GM18861 (cell line): ENCODE measurements at regions not wholly inside any gene's neighbourhood (a gene's known extent, or its start where the extent isn't known, plus 50 kb on each side); places are given as distances from the start of the nearest gene placed in this dataset.
"Not testable (repeated sequence)": the region's sequence is repeated elsewhere in the genome, so short reads cannot be mapped to it uniquely, and the experiment has no call there.

ENCODE experiments used
- ATAC-seq: cut with Tn5 transposase; IDR thresholded peaks from one replicate; pipeline ENCODE4 v1.9.1; 2021; ENCODE audit not compliant: unreplicated experiment

- no peak for ATAC-seq
Measured at GRCh38 chr12:11446372-11446771, 51.0 kb upstream of the PRB2 start.

- no peak for ATAC-seq
Measured at GRCh38 chr12:11457996-11458645, 62.8 kb upstream of the PRB2 start.

GRCh38 chr12:11460343-11461023 lies 65.1 kb upstream of the PRB2 start:
- no peak for ATAC-seq

- ATAC-seq, result no peak
Measured at GRCh38 chr12:11461433-11461832, 66.1 kb upstream of the PRB2 start.

- ATAC-seq, result no peak
Measured at GRCh38 chr12:11477110-11477509, 81.7 kb upstream of the PRB2 start.

- no peak for ATAC-seq
Measured at GRCh38 chr12:11482955-11483354, 87.6 kb upstream of the PRB2 start.

GRCh38 chr12:11486623-11487444 lies 91.5 kb upstream of the PRB2 start:
- ATAC-seq, result peak; percentile 78

GRCh38 chr12:11496157-11496851 lies 100.9 kb upstream of the PRB2 start:
- no peak for ATAC-seq

GRCh38 chr12:11497438-11497837 lies 102.1 kb upstream of the PRB2 start:
- no peak for ATAC-seq

GRCh38 chr12:11497995-11498394 lies 102.6 kb upstream of the PRB2 start:
- peak; percentile 80 for ATAC-seq

GRCh38 chr12:11498574-11498973 lies 103.2 kb upstream of the PRB2 start:
- ATAC-seq, result not testable (repeated sequence)

- no peak for ATAC-seq
Measured at GRCh38 chr12:11499806-11500187, 104.4 kb upstream of the PRB2 start.

GRCh38 chr12:11500188-11500860 lies 105.0 kb upstream of the PRB2 start:
- ATAC-seq, result no peak

- no peak for ATAC-seq
Measured at GRCh38 chr12:11500861-11501230, 105.5 kb upstream of the PRB2 start.

- ATAC-seq, result no peak
Measured at GRCh38 chr12:11508699-11509098, 113.3 kb upstream of the PRB2 start.

GRCh38 chr12:11509326-11509725 lies 114.0 kb upstream of the PRB2 start:
- ATAC-seq, result no peak

GRCh38 chr12:11510671-11511070 lies 115.3 kb upstream of the PRB2 start:
- no peak for ATAC-seq

- ATAC-seq, result no peak
Measured at GRCh38 chr12:11513288-11513687, 117.9 kb upstream of the PRB2 start.

- ATAC-seq, result no peak
Measured at GRCh38 chr12:11517080-11517479, 121.7 kb upstream of the PRB2 start.

GRCh38 chr12:11524446-11524845 lies 125.0 kb upstream of the ETV6 start:
- no peak for ATAC-seq

- ATAC-seq, result no peak
Measured at GRCh38 chr12:11534064-11534463, 115.4 kb upstream of the ETV6 start.
